ENCODE measurements at regions not wholly inside any gene's neighbourhood (a gene's known extent, or its start where the extent isn't known, plus 50 kb on each side); places are given as distances from the start of the nearest gene placed in this dataset.

DNA sequence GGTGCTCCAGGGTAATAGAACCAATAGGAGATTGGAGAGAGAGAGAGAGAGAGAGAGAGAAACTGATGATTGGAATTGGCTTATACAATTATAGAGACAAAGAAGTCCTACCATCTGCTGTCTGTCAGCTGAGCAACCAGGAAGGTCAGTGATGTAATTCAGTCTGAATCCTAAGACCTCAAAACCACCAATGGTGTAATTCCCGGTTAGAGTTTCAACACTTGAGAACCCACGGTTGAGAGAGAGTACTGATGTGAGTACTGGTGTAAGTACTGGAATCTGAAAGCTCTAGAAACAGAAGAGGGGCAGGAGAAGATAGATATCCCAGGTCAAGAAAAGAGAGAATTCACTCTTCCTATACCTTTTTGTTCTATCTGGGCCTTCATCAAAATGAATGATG is 775.8 kb downstream of the EFNA5 start:
- no peak for DNase-seq (ENCODE audit: low spot score)

DNA sequence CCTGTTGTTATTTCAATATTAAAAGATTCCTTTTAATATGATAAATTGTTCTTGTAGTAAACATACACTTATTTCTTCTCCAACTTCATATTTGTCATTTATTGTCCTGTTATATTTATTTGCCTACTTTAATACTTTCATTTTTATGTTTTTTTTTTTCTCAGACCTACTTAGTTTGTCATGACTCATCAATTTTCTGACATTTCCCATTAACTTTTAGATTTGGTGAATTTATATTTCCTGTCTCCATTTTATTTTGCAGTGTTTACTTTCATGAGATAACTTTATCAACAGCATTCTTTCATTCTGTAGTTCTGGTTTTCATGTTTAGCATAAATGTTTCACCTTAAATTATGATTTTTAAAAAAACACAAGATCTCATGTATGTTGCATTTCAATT is 788.7 kb downstream of the EFNA5 start:
- no peak for DNase-seq (ENCODE audit: low spot score)

DNA sequence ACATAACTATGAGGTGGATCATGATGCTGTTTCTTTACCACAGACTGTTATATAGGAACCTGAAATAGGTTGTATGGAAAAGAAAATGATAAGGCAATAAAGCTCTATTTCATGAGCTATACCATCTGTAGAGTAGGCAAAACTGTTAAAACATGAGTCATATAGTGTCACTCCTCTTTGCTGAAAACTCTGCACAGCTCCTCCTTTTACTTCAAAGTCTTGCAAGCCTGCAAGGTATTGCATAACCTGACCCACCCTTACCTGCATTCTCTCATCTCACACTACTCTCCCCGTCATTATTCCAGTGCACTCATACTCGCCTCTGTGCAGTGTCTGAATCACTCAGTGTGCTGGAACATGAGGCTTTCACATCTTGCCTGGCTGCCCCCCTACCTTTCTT is 790.1 kb downstream of the EFNA5 start:
- DNase-seq (ENCODE audit: low spot score), result no peak

DNA sequence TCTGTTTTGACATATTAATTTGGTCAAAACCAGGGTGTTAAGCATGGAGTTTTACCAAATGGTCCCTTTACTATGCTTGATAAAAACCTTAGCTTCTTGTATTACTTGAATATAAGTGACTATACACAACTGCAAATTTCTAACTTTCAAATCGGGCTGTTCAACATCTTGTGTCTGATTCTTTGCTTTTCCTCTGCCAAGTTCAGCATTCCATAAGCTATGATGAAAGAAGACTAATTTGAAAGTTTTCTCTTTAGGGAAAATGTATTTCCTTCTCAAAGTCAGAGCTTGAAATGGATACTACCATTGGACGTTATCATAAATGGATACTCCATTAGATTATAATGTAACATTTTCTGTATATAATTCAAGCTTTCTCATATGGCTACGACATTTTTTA is 792.9 kb downstream of the EFNA5 start:
- no peak for DNase-seq (ENCODE audit: low spot score)

DNA sequence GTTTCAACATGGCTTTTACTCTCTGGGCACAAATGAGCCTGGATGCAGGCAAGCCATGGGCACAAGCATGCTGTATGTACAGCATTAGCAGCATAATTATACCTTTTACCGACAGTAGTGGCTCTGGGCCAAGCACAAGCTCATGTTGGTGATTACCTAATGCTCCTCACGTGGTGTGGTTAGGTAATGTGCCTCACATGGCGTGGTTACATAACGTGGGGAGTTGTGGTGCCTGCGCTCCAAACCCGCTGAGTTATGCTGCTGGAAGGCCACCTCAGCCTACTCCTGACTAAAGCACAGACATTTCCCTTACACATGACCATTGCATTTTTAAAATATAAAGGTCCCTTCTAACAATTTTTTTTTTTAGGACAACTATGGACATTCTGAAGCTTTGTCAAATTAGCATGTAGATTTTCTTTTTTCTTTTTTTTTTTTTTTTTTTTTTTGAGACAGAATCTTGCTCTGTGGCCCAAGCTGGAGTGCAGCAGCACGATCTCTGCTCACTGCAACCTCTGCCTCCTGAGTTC is 794.0 kb downstream of the EFNA5 start:
- DNase-seq (ENCODE audit: low spot score), result no peak

DNA sequence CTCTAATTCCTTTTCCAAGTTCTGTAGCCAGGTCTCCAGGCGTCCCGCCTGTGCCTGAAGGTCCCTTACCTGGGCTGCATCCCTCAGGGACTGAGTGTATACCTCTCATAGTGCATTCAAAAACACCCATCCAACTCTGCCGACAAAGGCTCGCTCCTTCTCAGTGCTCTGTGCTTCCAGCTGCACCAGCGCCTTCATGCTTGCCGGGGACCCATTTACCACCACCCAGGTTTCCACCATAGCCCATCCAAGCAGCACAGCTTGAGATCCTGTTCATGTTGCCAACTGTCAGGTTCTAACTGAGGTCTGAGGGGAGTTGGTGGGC is 794.5 kb downstream of the EFNA5 start:
- DNase-seq (ENCODE audit: low spot score), result no peak

DNA sequence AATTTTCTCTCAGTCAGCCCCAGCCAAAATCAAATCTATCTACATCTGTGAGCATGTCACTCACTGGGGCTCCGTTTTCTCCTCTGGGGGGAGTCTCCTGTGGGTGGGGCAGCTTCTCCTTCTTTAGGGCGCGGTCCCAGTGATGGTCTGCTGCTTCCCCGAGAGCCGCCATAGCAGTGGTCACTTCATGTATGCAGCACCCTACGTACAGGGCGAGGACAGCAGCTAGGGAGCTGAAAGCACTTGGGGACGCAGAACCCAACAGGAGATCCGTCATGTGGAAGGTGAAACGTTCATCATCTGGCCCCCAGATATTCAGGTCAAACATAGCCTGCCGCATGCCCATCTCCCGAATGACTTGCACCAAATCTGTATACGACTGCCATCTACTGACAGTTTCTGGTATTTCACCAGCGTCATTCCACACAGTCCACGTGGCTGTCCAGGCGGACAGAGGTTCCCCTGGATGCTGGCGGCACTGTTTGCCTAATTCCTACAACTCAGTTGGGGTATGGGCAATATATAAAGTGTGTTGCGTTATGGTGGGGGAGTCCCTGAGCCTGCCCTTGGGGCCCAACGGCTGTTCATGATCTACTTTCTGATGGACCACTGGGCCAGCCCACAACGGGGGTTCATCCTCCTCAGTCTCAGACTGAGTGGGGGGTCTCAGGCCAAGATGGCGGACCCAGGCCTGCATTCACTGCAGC is 795.0 kb downstream of the EFNA5 start:
- DNase-seq (ENCODE audit: low spot score), result no peak

DNA sequence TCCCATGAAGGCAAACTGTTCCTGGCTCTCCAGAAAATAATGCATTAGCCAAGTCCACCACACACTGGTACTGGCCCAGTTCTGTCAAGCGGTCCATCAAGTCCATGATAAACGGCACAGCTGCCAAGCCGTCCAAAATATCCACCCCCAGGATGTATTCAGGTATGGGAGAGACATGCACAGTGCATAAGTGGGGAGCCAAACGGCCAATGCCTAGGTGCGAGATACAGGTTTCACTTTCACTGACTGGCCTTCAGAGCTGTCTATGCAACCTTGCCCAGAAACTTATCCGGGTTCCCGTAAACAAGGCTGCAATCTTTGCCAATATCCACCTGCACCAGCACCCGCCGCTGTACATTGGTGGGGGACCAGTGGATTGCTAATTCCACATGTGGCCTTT is 795.8 kb downstream of the EFNA5 start:
- no peak for DNase-seq (ENCODE audit: low spot score)

DNA sequence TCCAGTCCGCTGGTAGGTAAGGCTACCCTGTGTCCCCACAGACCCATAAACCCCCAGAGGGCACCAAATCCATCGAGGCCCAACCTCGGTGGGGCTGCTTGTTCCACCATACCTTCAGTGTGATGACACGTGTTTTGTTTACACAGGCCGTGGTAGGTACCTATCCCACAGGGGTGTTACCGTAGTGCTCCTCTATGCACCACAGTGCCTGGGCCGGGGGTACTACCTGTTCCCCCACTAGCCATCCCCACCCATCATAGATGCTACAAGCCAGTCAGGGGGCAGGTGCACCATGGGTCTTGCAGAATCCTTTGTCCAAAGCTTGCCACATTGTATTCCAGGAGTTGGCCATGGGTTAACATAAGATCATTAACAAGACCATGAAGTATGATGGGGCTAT is 796.2 kb downstream of the EFNA5 start:
- DNase-seq (ENCODE audit: low spot score), result no peak

DNA sequence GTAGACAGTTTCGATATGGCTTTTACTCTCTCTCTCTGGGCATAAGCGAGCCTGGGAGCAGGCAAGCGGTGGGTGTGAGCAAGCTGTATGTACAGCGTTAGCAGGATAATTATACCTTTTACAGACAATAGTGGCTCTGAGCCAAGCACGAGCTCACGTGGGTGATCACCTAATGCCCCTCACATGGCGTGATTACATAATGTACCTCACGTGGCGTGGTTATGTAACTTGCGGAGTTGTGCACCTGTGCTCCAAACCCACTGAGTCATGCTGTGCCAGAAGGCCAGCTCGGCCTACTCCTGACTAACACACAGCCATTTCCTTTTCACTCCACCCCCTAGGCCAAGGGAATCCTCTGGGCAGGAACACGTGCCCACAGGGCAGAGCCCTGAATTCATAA is 797.2 kb downstream of the EFNA5 start:
- no peak for DNase-seq (ENCODE audit: low spot score)

DNA sequence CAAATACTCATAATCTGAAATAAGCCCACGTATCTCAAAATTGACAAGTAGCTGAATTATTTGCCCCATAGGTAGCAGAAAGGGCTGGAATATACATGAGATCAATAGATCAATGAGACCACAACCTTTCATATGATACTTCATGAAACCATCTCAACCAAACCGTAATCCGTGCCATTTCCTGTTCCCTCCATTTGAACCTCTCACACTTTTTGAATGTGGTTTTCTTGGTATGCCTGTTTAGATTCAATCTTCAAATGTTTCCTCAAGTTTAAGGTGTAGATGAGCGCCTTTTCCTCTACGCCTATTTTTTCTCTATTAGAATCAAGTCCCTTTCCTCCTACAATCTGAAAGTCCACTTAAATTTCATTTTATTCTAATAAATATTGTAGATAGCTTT is 805.5 kb downstream of the EFNA5 start:
- no peak for DNase-seq (ENCODE audit: low spot score)

DNA sequence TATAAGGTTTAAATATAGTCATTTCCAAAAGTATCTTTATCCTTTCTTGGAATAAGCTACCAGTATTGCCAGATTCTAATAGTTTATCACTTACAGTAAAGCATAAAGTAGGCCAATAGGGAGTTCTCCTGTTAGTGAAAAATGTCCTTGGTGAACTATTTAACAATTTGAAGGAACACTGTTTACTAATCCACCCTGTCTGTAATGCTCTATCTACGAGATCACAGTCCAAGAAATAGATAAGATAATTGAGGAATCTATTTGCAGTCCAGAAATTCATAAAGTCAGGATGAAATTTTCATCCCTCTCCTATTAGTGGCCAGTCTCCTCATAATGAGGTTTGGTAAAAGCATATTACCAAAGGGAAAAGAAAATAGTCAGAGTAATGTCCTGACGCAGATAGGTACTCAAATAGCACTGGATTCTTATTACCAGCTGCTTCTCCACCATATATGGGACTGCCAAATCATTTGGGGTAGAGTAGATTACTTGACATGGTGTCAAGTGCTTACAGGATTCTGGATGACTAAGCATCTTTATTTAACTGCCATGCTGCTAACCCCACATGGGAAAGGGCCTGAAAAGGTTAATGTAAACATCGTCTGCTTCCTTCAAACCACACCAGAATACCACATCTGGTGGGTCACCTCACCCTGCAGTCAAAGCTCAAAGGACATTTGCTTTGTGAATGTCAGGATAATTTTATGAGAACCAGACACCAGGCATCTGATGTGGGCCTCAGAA is 808.1 kb downstream of the EFNA5 start:
- no peak for DNase-seq (ENCODE audit: low spot score)

DNA sequence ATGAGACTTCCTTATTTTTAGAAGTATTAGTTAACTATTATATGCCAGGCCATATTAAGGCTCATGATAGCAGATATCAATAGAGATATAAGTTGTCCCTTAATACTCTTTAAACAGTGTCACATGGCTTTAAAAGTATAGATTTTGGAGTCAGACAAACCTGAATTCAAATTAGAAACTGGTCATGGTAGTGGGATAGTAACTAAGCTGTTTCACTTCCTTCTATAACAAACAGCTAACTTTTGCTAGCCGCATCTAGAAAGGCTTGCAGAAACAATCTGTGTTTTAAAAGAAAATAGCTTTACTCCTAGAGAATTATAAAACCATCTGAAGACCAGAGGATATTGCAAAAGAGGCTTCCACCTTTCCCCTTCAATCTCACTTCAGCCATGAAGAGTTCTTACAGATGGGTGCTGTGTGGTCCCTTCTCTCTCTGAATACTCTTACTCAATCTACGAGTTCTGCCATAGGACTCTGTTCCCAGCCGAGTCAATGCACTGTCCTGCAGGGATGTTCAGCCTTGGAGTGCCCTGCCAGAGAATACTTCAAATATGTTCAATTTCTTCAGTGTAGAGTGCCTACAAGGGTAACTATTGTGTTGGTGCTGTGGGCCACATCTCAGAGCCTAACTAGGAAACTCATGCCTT is 810.2 kb downstream of the EFNA5 start:
- DNase-seq (ENCODE audit: low spot score), result no peak

DNA sequence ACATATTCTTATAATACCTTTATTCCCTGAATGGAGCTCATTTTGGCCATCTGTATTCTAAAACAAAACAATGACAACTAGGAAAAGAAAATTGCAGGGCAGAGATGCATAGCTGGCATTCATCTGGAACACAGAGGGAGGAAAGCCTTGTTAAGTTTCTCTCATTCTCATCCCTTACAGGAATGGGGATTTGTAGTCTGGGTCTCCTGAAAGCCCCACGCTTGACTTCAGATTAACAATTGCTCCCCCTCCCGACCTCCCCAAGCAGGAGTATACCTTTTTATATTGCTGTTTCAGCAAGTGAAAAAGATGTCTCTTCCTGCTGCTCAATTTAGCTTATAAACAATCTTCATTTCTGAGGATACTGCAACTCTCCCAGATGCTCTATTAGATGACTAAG is 812.1 kb downstream of the EFNA5 start:
- DNase-seq (ENCODE audit: low spot score), result no peak

DNA sequence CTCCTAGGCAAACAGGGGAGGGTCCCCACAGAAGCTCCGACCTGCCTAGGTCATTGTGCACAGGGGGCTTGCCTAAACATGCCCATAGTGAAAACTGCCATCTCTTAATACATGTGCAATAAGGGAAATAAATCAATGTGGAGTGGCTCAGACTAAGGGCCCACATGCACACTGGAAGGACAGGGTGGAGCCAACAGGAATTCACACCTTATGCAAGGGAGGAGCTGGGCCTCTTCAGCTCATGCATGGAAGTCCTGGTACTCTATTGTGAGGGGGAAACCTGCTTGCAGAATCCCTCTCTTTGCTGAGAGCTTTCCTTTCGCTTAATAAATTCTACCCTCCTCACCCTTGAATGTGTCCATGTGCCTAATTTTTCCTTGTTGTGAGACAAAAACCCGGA is 815.8 kb downstream of the EFNA5 start:
- no peak for DNase-seq (ENCODE audit: low spot score)

DNA sequence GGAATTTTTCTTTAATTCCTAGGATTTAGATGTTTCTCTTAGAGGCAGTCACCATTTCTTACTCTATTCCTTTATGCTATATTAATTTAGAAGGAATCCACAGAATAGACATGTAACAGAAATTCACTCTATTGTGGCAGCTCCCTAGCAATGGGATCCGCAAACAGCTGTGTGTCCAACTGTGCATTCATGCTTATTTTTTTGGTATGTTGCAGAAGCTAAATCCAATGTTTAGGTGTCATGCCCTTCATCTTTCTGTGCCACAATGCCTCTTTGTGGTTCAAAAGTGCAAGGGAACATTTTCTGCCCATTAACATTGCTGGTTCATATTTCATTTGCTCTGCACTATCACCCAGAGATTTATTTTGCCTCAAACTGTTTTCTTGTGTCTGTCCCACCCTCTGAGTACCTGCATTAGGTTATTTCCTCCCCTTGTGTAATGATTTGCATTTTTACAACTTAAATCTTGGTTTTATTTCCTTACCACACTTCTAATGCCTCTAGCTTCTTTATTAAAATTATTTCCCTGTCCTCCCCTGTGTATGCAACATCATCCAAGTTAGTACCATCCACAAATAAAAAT is 816.5 kb downstream of the EFNA5 start:
- no peak for DNase-seq (ENCODE audit: low spot score)

DNA sequence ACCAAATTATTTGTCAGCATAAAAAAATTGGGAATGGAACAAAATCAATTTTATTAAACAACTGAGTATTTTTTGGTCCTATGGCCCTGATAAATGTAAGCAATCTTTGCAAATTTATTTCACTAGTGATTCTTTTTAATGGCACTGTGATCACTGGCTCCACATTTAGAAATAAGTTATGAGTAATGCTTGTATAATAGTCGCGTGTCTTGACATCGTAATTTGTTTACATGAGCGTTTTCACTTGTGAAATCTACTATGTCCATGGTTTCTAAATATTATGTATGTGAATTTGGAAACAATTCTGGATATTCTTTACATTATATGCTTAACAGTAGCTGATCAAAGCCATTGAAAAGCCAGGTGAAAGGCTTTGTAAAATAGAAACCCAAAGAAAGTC is 817.5 kb downstream of the EFNA5 start:
- DNase-seq (ENCODE audit: low spot score), result no peak

DNA sequence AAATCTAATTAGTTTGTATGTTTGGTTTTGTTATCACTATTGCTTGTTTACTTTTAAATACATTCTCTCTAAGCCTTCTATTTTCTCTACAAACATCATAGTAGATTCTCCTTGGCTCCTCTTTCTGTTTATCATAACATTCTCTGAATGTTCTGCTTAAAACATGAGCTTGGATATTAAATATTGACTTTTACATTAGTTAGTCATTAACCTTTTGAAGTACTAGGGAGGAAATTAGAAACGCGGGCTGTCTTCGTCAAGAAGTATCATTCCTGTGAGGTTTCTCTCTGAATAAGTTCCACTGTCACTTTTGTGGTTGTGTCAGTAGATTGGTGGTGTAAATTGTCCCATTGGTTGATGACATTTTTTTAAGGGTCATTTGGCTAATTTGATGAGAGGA is 821.5 kb downstream of the EFNA5 start:
- DNase-seq (ENCODE audit: low spot score), result no peak

DNA sequence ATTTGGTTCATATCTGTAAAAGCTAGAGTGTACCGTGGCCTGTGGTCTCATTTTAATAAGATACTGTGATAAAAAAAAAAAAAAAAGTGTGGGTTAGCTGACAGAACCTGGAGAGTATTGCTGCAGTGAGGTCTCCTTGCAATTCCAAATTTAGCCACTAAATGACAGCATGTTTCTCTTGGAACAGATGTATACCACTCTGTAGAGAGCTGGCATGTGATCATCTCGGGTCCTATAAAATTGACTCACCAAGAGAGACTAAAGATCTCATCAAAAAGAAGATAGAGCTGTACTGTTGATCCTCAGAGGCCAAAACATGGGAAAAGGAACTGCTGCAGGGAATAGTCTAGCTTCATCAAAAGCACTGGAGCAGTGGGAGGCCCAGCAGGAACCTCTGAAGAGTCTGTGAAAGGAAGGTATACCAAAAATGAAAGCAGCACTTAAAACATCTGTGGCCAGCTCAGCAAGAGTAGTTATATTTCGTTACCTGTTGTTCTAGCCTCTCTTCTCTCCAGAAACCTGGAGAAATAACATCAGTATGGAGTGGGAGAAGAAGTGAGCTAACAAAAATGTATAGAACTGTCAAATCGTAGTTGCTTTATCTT is 826.8 kb downstream of the EFNA5 start:
- no peak for DNase-seq (ENCODE audit: low spot score)

DNA sequence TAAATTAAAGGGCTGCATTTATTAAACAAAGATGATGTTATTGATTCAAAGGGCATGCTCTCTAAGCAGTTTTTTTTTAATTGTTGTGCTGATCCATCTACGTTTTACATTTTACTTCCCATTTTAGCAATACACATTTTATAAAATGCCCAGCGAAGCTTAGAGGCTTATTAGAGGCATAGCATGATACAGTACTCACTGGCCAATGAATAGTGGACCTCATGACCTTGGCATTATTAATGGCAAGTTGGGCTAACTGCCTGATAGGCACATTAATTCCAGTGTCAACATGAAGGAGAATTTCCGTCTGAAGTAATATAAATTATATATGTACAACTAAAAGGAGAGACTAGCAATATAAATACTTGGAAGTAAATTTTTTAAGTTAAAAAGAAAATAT is 837.2 kb downstream of the EFNA5 start:
- DNase-seq (ENCODE audit: low spot score), result no peak

DNA sequence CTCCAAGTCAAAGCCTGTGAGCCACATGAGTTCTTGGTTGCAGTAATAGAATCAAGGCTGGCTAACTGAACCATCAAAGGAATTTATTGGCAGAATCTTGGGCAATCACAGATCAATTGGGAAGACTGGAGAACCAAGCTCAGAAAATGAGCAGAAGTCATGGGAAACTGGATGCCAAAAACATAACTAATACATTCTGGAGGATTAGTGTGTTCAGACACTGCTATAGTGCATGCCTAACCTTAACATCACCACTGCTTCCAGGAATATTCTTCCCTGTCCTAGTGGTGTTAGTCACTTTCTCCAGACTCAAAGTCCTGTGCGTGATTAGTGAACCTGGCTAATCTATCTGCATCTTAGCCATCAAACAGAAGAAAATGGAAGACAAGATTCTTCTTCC is 843.7 kb downstream of the EFNA5 start:
- DNase-seq (ENCODE audit: low spot score), result no peak

DNA sequence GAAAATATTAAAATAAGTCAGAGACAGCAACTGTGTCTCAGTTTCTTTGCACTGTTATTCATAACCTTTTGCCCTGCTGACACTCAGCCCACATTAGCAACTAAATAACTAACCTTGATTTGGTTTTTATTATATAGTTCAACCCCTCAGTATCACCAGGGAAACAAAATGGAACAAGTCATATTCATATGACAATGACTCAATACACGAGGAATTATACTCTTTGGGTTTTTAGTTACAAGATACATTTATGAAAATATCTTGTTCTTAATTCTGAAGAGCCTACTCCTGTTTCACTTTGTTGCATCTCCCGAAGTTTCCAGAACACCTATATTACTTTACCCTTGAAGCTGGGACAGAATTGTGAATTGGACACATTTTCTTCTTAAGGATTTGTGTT is 845.4 kb downstream of the EFNA5 start:
- no peak for DNase-seq (ENCODE audit: low spot score)
